ENCODE measurements at regions not wholly inside any gene's neighbourhood (a gene's known extent, or its start where the extent isn't known, plus 50 kb on each side); places are given as distances from the start of the nearest gene placed in this dataset.

GRCh38 chr6:169019727-169020491 is 233.7 kb downstream of the THBS2 start:
- TF ChIP-seq CTCF (IDR thresholded peaks at IDR 0.05) = no peak
- no peak for TF ChIP-seq POLR2A (IDR thresholded peaks at IDR 0.05)
